H9 (cell line): ENCODE measurements at regions not wholly inside any gene's neighbourhood (a gene's known extent, or its start where the extent isn't known, plus 50 kb on each side); places are given as distances from the start of the nearest gene placed in this dataset.

Source experiments
- DNase-seq: peaks from one replicate; pipeline ENCODE4 v3.0.0-alpha.2; 2017
- H2AFZ ChIP-seq: one replicate; pipeline ENCODE4 v1.6.1; 2013; ENCODE audit warnings: mild to moderate bottlenecking, low read length, control low read depth, moderate library complexity
- H2AK5ac ChIP-seq: 2 replicates; pipeline ENCODE4 v1.6.1; 2013; ENCODE audit warnings: low read length, control low read depth, mixed read lengths; ENCODE audit not compliant: insufficient read length
- H2BK120ac ChIP-seq: one replicate; pipeline ENCODE4 v1.6.1; 2013; ENCODE audit warnings: low read depth, mild to moderate bottlenecking, low read length, control low read depth, inconsistent platforms; ENCODE audit not compliant: poor library complexity, severe bottlenecking
- H2BK12ac ChIP-seq: 2 replicates; pipeline ENCODE4 v1.6.1; 2013; ENCODE audit warnings: low read length, control low read depth, mixed read lengths, low read depth; ENCODE audit not compliant: insufficient read length
- H2BK15ac ChIP-seq: 2 replicates; pipeline ENCODE4 v1.6.1; 2013; ENCODE audit warnings: low read depth, low read length, control low read depth
- H2BK20ac ChIP-seq: one replicate; pipeline ENCODE4 v1.6.1; 2013; ENCODE audit warnings: low read depth, mild to moderate bottlenecking, low read length, control low read depth, inconsistent platforms; ENCODE audit not compliant: poor library complexity, severe bottlenecking
- H2BK5ac ChIP-seq: 2 replicates; pipeline ENCODE4 v1.6.1; 2013; ENCODE audit warnings: low read length, control low read depth, mixed read lengths; ENCODE audit not compliant: insufficient read length
- H3K14ac ChIP-seq: 2 replicates; pipeline ENCODE4 v1.6.1; 2013; ENCODE audit warnings: low read length, control low read depth; ENCODE audit not compliant: insufficient read depth
- H3K18ac ChIP-seq: 2 replicates; pipeline ENCODE4 v1.6.1; 2013; ENCODE audit warnings: low read depth, mild to moderate bottlenecking, mixed read lengths, low read length, control low read depth; ENCODE audit not compliant: insufficient read length
- H3K23ac ChIP-seq: 2 replicates; pipeline ENCODE4 v1.6.1; 2013; ENCODE audit warnings: low read length, control low read depth, mixed read lengths, low read depth; ENCODE audit not compliant: insufficient read length
- H3K23me2 ChIP-seq: 2 replicates; pipeline ENCODE4 v1.6.1; 2013; ENCODE audit warnings: low read depth, mild to moderate bottlenecking, mixed read lengths, low read length, control low read depth; ENCODE audit not compliant: insufficient read length, poor library complexity, severe bottlenecking
- H3K27ac ChIP-seq: 2 replicates; pipeline ENCODE4 v1.5.1; 2013; ENCODE audit warnings: low read length, control low read depth, mixed read lengths, low read depth; ENCODE audit not compliant: insufficient read length
- H3K27me3 ChIP-seq: 2 replicates; pipeline ENCODE4 v1.6.1; 2013; ENCODE audit warnings: low read length, control low read depth, inconsistent platforms; ENCODE audit not compliant: insufficient read depth
- H3K4ac ChIP-seq: 2 replicates; pipeline ENCODE4 v1.6.1; 2013; ENCODE audit warnings: low read depth, mild to moderate bottlenecking, control low read depth, inconsistent platforms, low read length, moderate library complexity
- H3K4me1 ChIP-seq: 2 replicates; pipeline ENCODE4 v1.6.1; 2013; ENCODE audit warnings: low read length, control low read depth, inconsistent platforms; ENCODE audit not compliant: insufficient read depth
- H3K4me2 ChIP-seq: 2 replicates; pipeline ENCODE4 v1.6.1; 2013; ENCODE audit warnings: low read length, control low read depth, mixed read lengths; ENCODE audit not compliant: insufficient read length, insufficient read depth
- H3K56ac ChIP-seq: 2 replicates; pipeline ENCODE4 v1.6.1; 2013; ENCODE audit warnings: low read depth, mild to moderate bottlenecking, mixed read lengths, low read length, control low read depth; ENCODE audit not compliant: insufficient read length
- H3K79me1 ChIP-seq: 2 replicates; pipeline ENCODE4 v1.6.1; 2013; ENCODE audit warnings: low read depth, mild to moderate bottlenecking, moderate library complexity, low read length, control low read depth, inconsistent platforms; ENCODE audit not compliant: insufficient read depth, poor library complexity, severe bottlenecking
- H3K79me2 ChIP-seq: 2 replicates; pipeline ENCODE4 v1.6.1; 2013; ENCODE audit warnings: low read length, control low read depth, inconsistent platforms; ENCODE audit not compliant: insufficient read depth
- H3K9ac ChIP-seq: 2 replicates; pipeline ENCODE4 v1.6.1; 2013; ENCODE audit warnings: low read length, control low read depth, mixed read lengths; ENCODE audit not compliant: insufficient read length; ENCODE audit errors: extremely low read depth
- H3K9me3 ChIP-seq: one replicate; pipeline ENCODE4 v1.6.1; 2013; ENCODE audit warnings: low read depth, low read length, inconsistent platforms; ENCODE audit not compliant: control insufficient read depth
- H3T11ph ChIP-seq: one replicate; pipeline ENCODE4 v1.6.1; 2013; ENCODE audit warnings: mild to moderate bottlenecking, low read length, control low read depth, inconsistent platforms
- H4K20me1 ChIP-seq: one replicate; pipeline ENCODE4 v1.6.1; 2013; ENCODE audit not compliant: control insufficient read depth, insufficient read length, insufficient read depth
- H4K5ac ChIP-seq: 2 replicates; pipeline ENCODE4 v1.6.1; 2013; ENCODE audit warnings: low read depth, mild to moderate bottlenecking, mixed read lengths, low read length, control low read depth; ENCODE audit not compliant: insufficient read length
- H4K8ac ChIP-seq: replicated peaks from 2 replicates; pipeline ENCODE4 v1.6.1; 2013; ENCODE audit warnings: low read length, control low read depth, mixed read lengths, low read depth; ENCODE audit not compliant: insufficient read length
- H4K91ac ChIP-seq: 2 replicates; pipeline ENCODE4 v1.6.1; 2013; ENCODE audit warnings: low read depth, mild to moderate bottlenecking, moderate library complexity, mixed read lengths, low read length, control low read depth; ENCODE audit not compliant: insufficient read length
- H3K27ac Mint-ChIP-seq, 3 experiments: 2 replicates in 2 of 3; 3 replicates in 1 of 3; pipeline ENCODE4 v1.8.0; 2020 to 2021; ENCODE audit warnings: mixed read lengths in 3 of 3, mild to moderate bottlenecking in 1 of 3, moderate library complexity in 1 of 3
- H3K27me3 Mint-ChIP-seq: 2 replicates; pipeline ENCODE4 v1.8.0; 2021; ENCODE audit warnings: low read depth, mild to moderate bottlenecking, moderate library complexity, mixed read lengths
- H3K36me3 Mint-ChIP-seq, 3 experiments: 2 replicates in 2 of 3; 3 replicates in 1 of 3; pipeline ENCODE4 v1.8.0; 2020 to 2021; ENCODE audit warnings: low read depth in 3 of 3, mixed read lengths in 3 of 3; ENCODE audit not compliant: insufficient read depth in 1 of 3
- H3K4me1 Mint-ChIP-seq, 2 experiments: 2 replicates each; pipeline ENCODE4 v1.8.0; 2020; ENCODE audit warnings: mixed read lengths in 2 of 2
- H3K4me3 Mint-ChIP-seq, 2 experiments: 2 replicates in 1 of 2; 3 replicates in 1 of 2; pipeline ENCODE4 v1.8.0; 2020 to 2021; ENCODE audit warnings: mild to moderate bottlenecking in 2 of 2, mixed read lengths in 2 of 2, moderate library complexity in 1 of 2
- H3K9me3 Mint-ChIP-seq, 2 experiments: 2 replicates in 1 of 2; 3 replicates in 1 of 2; pipeline ENCODE4 v1.8.0; 2020; ENCODE audit warnings: mild to moderate bottlenecking in 2 of 2, mixed read lengths in 2 of 2, moderate library complexity in 1 of 2
- WGBS: extraction: QIAGEN DNeasy Blood & Tissue Kit; methylation state at CpG from one replicate; pipeline ENCODE4 v1.1.7; 2013; ENCODE audit warnings: missing lambda C conversion rate, low lambda C conversion rate, mixed read lengths; ENCODE audit not compliant: insufficient read length; ENCODE audit errors: extremely low coverage; 5-methylcytosine and 5-hydroxymethylcytosine counted together
- TF ChIP-seq, protein P1 (sequence below): fragments of 200-600 bp; sonication (generic); conservative IDR thresholded peaks from 3 replicates; pipeline ENCODE4 v1.8.0; 2021; ENCODE audit warnings: antibody characterized with exemption, mild to moderate bottlenecking

GRCh38 chr5:2169430-2169808 is 286.7 kb upstream of the IRX4 start:
- Histone ChIP-seq H4K5ac (no peak overlapping the region), H3K9ac (no peak overlapping the region), H2AFZ (no peak overlapping the region), H2BK120ac (no peak overlapping the region), H3K18ac (no peak overlapping the region), H2AK5ac (no peak overlapping the region), H2BK20ac (no peak overlapping the region), H4K8ac (no peak overlapping the region), H4K20me1 (no peaks in the 10 kb centered on the region), H3K27me3 (no peaks in the 10 kb centered on the region), H3K23me2 (no peaks in the 10 kb centered on the region), H3K4me2 (no peak overlapping the region), H3K79me2 (no peaks in the 10 kb centered on the region), H3K79me1 (no peaks in the 10 kb centered on the region), H3K56ac (no peak overlapping the region), H3K14ac (no peak overlapping the region), H3T11ph (no peak overlapping the region), H3K23ac (no peak overlapping the region), H2BK5ac (no peak overlapping the region), H3K27ac (no peak overlapping the region), H3K9me3 (no peaks in the 10 kb centered on the region), H3K4me1 (peaks cover 2% of the 10 kb centered on the region; the same call in 1 of the 2 replicates), H2BK15ac (no peak overlapping the region), H2BK12ac (no peak overlapping the region), H4K91ac (no peak overlapping the region), H3K4ac (no peak overlapping the region)
- Mint-ChIP-seq H3K9me3 (peaks cover 0 to 2% of the 10 kb centered on the region in 2 experiments; a peak in 1 of 5 replicates), H3K36me3 (no peaks in the 10 kb centered on the region), H3K4me3 (no peak overlapping the region; a peak in 1 of 5 replicates), H3K27ac (no peak overlapping the region), H3K27me3 (peaks cover 7% of the 10 kb centered on the region), H3K4me1 (peaks cover 24% of the 10 kb centered on the region in 2 experiments)
- TF ChIP-seq, protein P1, sequence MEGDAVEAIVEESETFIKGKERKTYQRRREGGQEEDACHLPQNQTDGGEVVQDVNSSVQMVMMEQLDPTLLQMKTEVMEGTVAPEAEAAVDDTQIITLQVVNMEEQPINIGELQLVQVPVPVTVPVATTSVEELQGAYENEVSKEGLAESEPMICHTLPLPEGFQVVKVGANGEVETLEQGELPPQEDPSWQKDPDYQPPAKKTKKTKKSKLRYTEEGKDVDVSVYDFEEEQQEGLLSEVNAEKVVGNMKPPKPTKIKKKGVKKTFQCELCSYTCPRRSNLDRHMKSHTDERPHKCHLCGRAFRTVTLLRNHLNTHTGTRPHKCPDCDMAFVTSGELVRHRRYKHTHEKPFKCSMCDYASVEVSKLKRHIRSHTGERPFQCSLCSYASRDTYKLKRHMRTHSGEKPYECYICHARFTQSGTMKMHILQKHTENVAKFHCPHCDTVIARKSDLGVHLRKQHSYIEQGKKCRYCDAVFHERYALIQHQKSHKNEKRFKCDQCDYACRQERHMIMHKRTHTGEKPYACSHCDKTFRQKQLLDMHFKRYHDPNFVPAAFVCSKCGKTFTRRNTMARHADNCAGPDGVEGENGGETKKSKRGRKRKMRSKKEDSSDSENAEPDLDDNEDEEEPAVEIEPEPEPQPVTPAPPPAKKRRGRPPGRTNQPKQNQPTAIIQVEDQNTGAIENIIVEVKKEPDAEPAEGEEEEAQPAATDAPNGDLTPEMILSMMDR, result no peak
- WGBS, result no CpG with 5 or more reads among the region's 10 CpGs
- DNase-seq, result no peak
